ENCODE measurements at regions not wholly inside any gene's neighbourhood (a gene's known extent, or its start where the extent isn't known, plus 50 kb on each side); places are given as distances from the start of the nearest gene placed in this dataset.

- DNase-seq (ENCODE audit: low spot score), result no peak
- TF ChIP-seq, protein P1, sequence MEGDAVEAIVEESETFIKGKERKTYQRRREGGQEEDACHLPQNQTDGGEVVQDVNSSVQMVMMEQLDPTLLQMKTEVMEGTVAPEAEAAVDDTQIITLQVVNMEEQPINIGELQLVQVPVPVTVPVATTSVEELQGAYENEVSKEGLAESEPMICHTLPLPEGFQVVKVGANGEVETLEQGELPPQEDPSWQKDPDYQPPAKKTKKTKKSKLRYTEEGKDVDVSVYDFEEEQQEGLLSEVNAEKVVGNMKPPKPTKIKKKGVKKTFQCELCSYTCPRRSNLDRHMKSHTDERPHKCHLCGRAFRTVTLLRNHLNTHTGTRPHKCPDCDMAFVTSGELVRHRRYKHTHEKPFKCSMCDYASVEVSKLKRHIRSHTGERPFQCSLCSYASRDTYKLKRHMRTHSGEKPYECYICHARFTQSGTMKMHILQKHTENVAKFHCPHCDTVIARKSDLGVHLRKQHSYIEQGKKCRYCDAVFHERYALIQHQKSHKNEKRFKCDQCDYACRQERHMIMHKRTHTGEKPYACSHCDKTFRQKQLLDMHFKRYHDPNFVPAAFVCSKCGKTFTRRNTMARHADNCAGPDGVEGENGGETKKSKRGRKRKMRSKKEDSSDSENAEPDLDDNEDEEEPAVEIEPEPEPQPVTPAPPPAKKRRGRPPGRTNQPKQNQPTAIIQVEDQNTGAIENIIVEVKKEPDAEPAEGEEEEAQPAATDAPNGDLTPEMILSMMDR (IDR thresholded peaks at IDR 0.05; ENCODE audit: extremely low read depth, missing control alignments), result no peak
Observed at GRCh38 chr15:63434576-63435186, 53.0 kb upstream of the CA12 start.

DNA sequence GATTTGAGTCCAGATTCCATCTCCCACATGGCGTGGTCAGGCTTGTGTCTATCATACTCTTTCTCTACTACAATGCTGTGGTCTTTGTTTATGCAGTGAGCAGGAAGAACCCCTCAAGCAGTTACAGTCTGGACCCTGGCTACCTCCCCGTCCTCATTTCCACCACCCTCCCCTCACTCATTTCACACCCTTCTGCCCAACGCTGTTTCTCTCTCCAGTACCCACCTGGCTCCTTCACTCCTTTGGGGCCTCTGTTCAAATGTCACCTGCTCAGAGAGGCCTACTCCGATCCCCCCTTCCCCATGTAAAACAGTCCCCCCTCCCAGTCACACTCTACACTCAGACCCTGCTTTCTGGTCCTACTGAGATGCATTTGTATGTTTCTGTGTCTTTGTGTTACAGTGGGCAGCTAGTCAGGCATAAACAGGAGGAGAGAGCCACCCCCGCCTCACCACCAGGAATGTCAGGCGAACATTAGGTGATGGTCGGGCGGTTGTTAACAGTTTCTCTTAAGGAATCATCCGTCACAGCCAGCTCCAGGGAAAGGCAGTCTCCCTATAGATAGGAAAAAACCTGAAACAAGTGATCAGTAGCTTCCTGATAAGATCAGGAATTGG, 53.7 kb upstream of the CA12 start:
- TF ChIP-seq, protein P1 (IDR thresholded peaks at IDR 0.05; ENCODE audit: extremely low read depth, missing control alignments), result no peak
- DNase-seq (ENCODE audit: low spot score), result no peak

- no peak for DNase-seq (ENCODE audit: low spot score)
- TF ChIP-seq, protein P1 (IDR thresholded peaks at IDR 0.05; ENCODE audit: extremely low read depth, missing control alignments), result no peak
Observed at GRCh38 chr15:63436341-63436740, 54.7 kb upstream of the CA12 start.

- peak; percentile 32 for DNase-seq (ENCODE audit: low spot score)
- TF ChIP-seq, protein P1 (IDR thresholded peaks at IDR 0.05; ENCODE audit: extremely low read depth, missing control alignments), result no peak
Observed at GRCh38 chr15:63436872-63437375, 55.3 kb upstream of the CA12 start.

GRCh38 chr15:63439536-63440264, 58.1 kb upstream of the CA12 start:
- no peak for DNase-seq (ENCODE audit: low spot score)

GRCh38 chr15:63440265-63440648, 58.6 kb upstream of the CA12 start:
- DNase-seq (ENCODE audit: low spot score), result no peak
- TF ChIP-seq, protein P1 (IDR thresholded peaks at IDR 0.05; ENCODE audit: extremely low read depth, missing control alignments), result no peak

More at GRCh38 chr15:63439536-63440264, 58.1 kb upstream of the CA12 start:
- TF ChIP-seq, protein P1 (IDR thresholded peaks at IDR 0.05; ENCODE audit: extremely low read depth, missing control alignments), result no peak

DNA sequence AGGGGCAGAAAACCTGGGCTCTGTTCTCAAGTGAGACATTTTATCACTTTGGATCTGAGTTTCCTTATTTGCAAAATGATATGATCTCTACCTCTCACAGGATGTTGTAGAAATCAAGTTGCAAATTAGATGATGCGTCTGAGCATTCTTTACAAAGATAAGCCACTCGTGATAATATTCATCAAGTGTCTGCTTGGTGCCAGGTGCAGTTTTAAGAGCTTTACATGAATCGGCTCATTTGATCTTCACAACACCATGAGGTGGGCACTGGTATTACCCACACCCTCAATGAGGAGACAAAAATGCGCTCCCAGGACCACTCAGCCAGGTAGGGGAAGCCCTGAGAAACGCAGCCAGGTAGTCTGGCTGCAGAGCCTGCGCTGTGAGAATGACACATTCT, 59.1 kb upstream of the CA12 start:
- DNase-seq (ENCODE audit: low spot score), result no peak
- TF ChIP-seq, protein P1 (IDR thresholded peaks at IDR 0.05; ENCODE audit: extremely low read depth, missing control alignments), result no peak
